ENCODE measurements at regions not wholly inside any gene's neighbourhood (a gene's known extent, or its start where the extent isn't known, plus 50 kb on each side); places are given as distances from the start of the nearest gene placed in this dataset.

DNA sequence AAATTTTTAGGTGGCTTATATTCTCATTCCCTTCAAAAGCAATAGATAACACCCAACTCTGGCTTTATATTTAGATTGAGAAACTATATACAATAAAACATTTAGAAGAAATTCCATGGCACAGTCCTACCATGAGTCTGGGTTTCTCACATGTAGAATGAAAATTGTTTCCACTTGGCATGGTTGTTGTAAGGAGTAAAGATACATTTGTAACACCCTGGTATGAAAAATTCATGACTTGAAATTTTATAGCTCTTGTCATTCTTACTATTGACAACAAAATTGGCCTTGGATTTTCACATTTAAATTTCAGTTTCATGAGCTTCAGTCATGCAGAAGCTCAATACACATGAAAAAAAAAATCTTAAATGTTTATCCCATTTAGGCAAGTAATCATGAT is 92.5 kb upstream of the CBLN2 start:
- H3K27ac ChIP-seq (ENCODE audit: poor library complexity, severe bottlenecking): no peak overlapping the region
- no peak for TF ChIP-seq CTCF (IDR thresholded peaks at IDR 0.05; ENCODE audit: poor library complexity, severe bottlenecking)
- DNase-seq (ENCODE audit: low spot score) (no peak), ATAC-seq (ENCODE audit: low read depth) (no peak)
- no peaks in the 10 kb centered on the region for H3K36me3 ChIP-seq (ENCODE audit: low read depth)
- H3K27me3 ChIP-seq (ENCODE audit: insufficient read depth, poor library complexity, severe bottlenecking): peaks cover 10% of the 10 kb centered on the region
- H3K4me1 ChIP-seq (ENCODE audit: insufficient read depth, poor library complexity, severe bottlenecking): no peaks in the 10 kb centered on the region
- H3K9me3 ChIP-seq (ENCODE audit: severe bottlenecking): no peaks in the 10 kb centered on the region
- H3K4me3 ChIP-seq (ENCODE audit: severe bottlenecking): no peak overlapping the region

DNA sequence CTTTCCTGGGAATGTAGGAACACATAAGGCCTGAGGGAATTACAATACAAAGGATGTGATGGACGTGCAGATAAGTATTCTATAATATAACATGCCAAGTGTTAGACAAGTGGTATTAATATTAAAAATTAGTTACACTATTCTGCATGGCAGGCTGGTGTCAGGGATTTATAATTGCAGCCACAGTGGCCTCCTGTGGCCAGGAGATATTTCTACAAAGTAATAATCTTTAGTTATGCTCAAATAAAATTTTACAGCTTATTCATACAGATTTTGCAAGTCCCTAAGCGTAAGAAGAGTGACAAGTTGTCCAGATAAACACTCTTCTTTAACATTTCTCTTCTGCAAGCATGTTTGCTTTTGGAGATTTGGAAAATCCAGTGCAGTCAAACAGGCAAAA is 90.4 kb upstream of the CBLN2 start:
- DNase-seq (ENCODE audit: low spot score) (no peak), ATAC-seq (ENCODE audit: low read depth) (no peak)
- no peaks in the 10 kb centered on the region for H3K36me3 ChIP-seq (ENCODE audit: low read depth)
- no peaks in the 10 kb centered on the region for H3K9me3 ChIP-seq (ENCODE audit: severe bottlenecking)
- H3K4me1 ChIP-seq (ENCODE audit: insufficient read depth, poor library complexity, severe bottlenecking): no peaks in the 10 kb centered on the region
- H3K4me3 ChIP-seq (ENCODE audit: severe bottlenecking): no peak overlapping the region
- TF ChIP-seq CTCF (IDR thresholded peaks at IDR 0.05; ENCODE audit: poor library complexity, severe bottlenecking): peak; percentile 24
- H3K27me3 ChIP-seq (ENCODE audit: insufficient read depth, poor library complexity, severe bottlenecking): peaks cover 10% of the 10 kb centered on the region
- no peak overlapping the region for H3K27ac ChIP-seq (ENCODE audit: poor library complexity, severe bottlenecking)

DNA sequence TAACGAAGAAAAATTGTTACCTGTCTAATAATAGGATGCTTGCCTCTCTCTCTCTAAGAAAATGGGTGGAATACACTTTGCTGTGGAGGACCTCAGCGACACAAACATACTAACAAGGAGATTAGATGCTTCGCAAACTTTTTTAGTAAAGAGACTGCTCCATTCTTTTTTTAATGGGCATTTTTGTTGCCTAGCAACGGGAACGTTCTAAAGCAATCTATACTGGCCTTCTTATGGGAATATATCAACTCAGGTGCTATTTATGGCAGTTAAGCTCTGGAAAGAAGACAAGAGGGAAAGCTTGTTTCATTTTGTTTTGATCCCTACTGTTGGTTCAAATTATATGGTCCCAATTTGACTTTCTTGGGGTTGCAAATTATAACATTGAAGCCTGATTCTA is 86.8 kb upstream of the CBLN2 start:
- ATAC-seq (ENCODE audit: low read depth): no peak
- Histone ChIP-seq H3K4me3 (ENCODE audit: severe bottlenecking) (no peak overlapping the region), H3K9me3 (ENCODE audit: severe bottlenecking) (no peaks in the 10 kb centered on the region), H3K27ac (ENCODE audit: poor library complexity, severe bottlenecking) (no peak overlapping the region), H3K36me3 (ENCODE audit: low read depth) (no peaks in the 10 kb centered on the region), H3K4me1 (ENCODE audit: insufficient read depth, poor library complexity, severe bottlenecking) (no peaks in the 10 kb centered on the region), H3K27me3 (ENCODE audit: insufficient read depth, poor library complexity, severe bottlenecking) (peaks cover 10% of the 10 kb centered on the region)
- no peak for DNase-seq (ENCODE audit: low spot score)
- TF ChIP-seq CTCF (IDR thresholded peaks at IDR 0.05; ENCODE audit: poor library complexity, severe bottlenecking): no peak

DNA sequence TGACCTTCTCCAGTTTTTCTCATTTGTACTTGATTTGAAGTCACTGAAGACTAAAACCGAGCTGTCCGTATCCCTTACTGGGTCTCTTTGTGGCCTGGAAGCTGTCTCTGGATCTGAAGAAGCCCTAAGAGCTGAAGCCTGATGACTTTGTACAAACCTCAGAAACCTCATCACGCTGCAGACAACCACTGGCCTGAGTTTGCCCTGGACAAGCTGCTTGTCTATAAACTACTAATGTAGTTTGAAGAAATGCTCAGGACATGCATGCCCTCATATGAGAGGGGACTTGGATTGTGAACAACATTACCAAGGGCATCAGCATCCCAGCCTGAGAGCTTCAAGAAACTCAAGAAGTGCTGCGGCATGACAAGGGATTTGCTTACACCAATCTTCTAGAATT is 79.3 kb upstream of the CBLN2 start:
- Histone ChIP-seq H3K27ac (ENCODE audit: poor library complexity, severe bottlenecking) (no peak overlapping the region), H3K36me3 (ENCODE audit: low read depth) (no peaks in the 10 kb centered on the region), H3K27me3 (ENCODE audit: insufficient read depth, poor library complexity, severe bottlenecking) (no peaks in the 10 kb centered on the region), H3K4me1 (ENCODE audit: insufficient read depth, poor library complexity, severe bottlenecking) (no peaks in the 10 kb centered on the region), H3K4me3 (ENCODE audit: severe bottlenecking) (no peak overlapping the region), H3K9me3 (ENCODE audit: severe bottlenecking) (no peaks in the 10 kb centered on the region)
- no peak for TF ChIP-seq CTCF (IDR thresholded peaks at IDR 0.05; ENCODE audit: poor library complexity, severe bottlenecking)
- DNase-seq (ENCODE audit: low spot score) (no peak), ATAC-seq (ENCODE audit: low read depth) (no peak)

- Histone ChIP-seq H3K9me3 (ENCODE audit: severe bottlenecking) (no peaks in the 10 kb centered on the region), H3K27me3 (ENCODE audit: insufficient read depth, poor library complexity, severe bottlenecking) (no peaks in the 10 kb centered on the region), H3K4me1 (ENCODE audit: insufficient read depth, poor library complexity, severe bottlenecking) (no peaks in the 10 kb centered on the region), H3K4me3 (ENCODE audit: severe bottlenecking) (no peak overlapping the region), H3K27ac (ENCODE audit: poor library complexity, severe bottlenecking) (no peak overlapping the region), H3K36me3 (ENCODE audit: low read depth) (no peaks in the 10 kb centered on the region)
- peak; percentile 59 for ATAC-seq (ENCODE audit: low read depth)
- no peak for DNase-seq (ENCODE audit: low spot score)
- no peak for TF ChIP-seq CTCF (IDR thresholded peaks at IDR 0.05; ENCODE audit: poor library complexity, severe bottlenecking)
Measured at GRCh38 chr18:72613534-72613930, 69.4 kb upstream of the CBLN2 start.

Data from RWPE2 (cell line).